22Rv1 (cell line): ENCODE measurements at regions not wholly inside any gene's neighbourhood (a gene's known extent, or its start where the extent isn't known, plus 50 kb on each side); places are given as distances from the start of the nearest gene placed in this dataset.

Experiments
- CTCF ChIP-seq: fragments of 450-650 bp; IDR thresholded peaks from 2 replicates; pipeline ENCODE4 v1.5.1; 2017; ENCODE audit warnings: mild to moderate bottlenecking
- ZFX ChIP-seq: fragments of 450-650 bp; IDR thresholded peaks from 2 replicates; pipeline ENCODE4 v1.6.1; 2017; ENCODE audit warnings: antibody characterized with exemption, borderline replicate concordance

DNA sequence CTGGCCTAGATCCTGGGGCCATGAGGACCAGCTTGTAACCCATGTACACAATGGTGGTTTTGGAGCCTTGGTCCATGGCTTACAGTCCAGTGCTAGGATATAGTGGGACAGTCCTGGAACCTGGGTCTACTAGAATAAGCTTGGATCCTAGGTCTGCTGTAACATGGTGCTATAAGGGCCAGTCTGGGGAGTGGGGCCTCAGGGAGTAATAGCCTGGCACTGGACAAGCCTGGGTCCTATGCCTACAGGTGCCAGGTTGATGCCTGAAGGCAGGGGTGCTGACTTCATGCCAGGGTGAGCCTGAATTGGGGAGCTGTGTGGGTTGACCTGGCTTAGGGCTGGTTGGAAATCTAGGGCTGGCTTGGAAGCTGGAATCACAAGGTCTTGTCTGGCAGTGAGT is 756.3 kb upstream of the ADGRL3 start:
- no peak for TF ChIP-seq CTCF
- TF ChIP-seq ZFX: no peak
